ENCODE measurements at regions not wholly inside any gene's neighbourhood (a gene's known extent, or its start where the extent isn't known, plus 50 kb on each side); places are given as distances from the start of the nearest gene placed in this dataset.

- DNase-seq (ENCODE audit: low spot score), result no peak
Observed at GRCh38 chr3:127396473-127396872, 108.6 kb upstream of the PRR20G start.

- DNase-seq (ENCODE audit: low spot score), result no peak
Observed at GRCh38 chr3:127395663-127396355, 108.0 kb upstream of the PRR20G start.

GRCh38 chr3:127394984-127395662 lies 107.3 kb upstream of the PRR20G start:
- no peak for DNase-seq (ENCODE audit: low spot score)

GRCh38 chr3:127394031-127394430 lies 106.2 kb upstream of the PRR20G start:
- no peak for DNase-seq (ENCODE audit: low spot score)

- DNase-seq (ENCODE audit: low spot score), result no peak
Observed at GRCh38 chr3:127393131-127393820, 105.4 kb upstream of the PRR20G start.

- no peak for DNase-seq (ENCODE audit: low spot score)
Observed at GRCh38 chr3:127392156-127392490, 104.3 kb upstream of the PRR20G start.

- no peak for DNase-seq (ENCODE audit: low spot score)
Observed at GRCh38 chr3:127391436-127392155, 103.8 kb upstream of the PRR20G start.

GRCh38 chr3:127390365-127391025 lies 102.6 kb upstream of the PRR20G start:
- no peak for DNase-seq (ENCODE audit: low spot score)

GRCh38 chr3:127389913-127390312 lies 102.1 kb upstream of the PRR20G start:
- DNase-seq (ENCODE audit: low spot score), result no peak

GRCh38 chr3:127389420-127389819 lies 101.6 kb upstream of the PRR20G start:
- DNase-seq (ENCODE audit: low spot score), result no peak

GRCh38 chr3:127388427-127388826 lies 100.6 kb upstream of the PRR20G start:
- no peak for DNase-seq (ENCODE audit: low spot score)

GRCh38 chr3:127387556-127388153 lies 99.8 kb upstream of the PRR20G start:
- no peak for DNase-seq (ENCODE audit: low spot score)

GRCh38 chr3:127387119-127387518 lies 99.3 kb upstream of the PRR20G start:
- no peak for DNase-seq (ENCODE audit: low spot score)

- DNase-seq (ENCODE audit: low spot score), result no peak
Observed at GRCh38 chr3:127386490-127386889, 98.6 kb upstream of the PRR20G start.

- DNase-seq (ENCODE audit: low spot score), result no peak
Observed at GRCh38 chr3:127385540-127385870, 97.7 kb upstream of the PRR20G start.

- DNase-seq (ENCODE audit: low spot score), result no peak
Observed at GRCh38 chr3:127384717-127385539, 97.1 kb upstream of the PRR20G start.

- DNase-seq (ENCODE audit: low spot score), result no peak
Observed at GRCh38 chr3:127383656-127384179, 95.9 kb upstream of the PRR20G start.

- DNase-seq (ENCODE audit: low spot score), result no peak
Observed at GRCh38 chr3:127377801-127378655, 90.2 kb upstream of the PRR20G start.

GRCh38 chr3:127375151-127375930 lies 87.5 kb upstream of the PRR20G start:
- no peak for DNase-seq (ENCODE audit: low spot score)
